GM12872 (cell line): ENCODE measurements at regions not wholly inside any gene's neighbourhood (a gene's known extent, or its start where the extent isn't known, plus 50 kb on each side); places are given as distances from the start of the nearest gene placed in this dataset.

Experiments
- CTCF ChIP-seq: IDR thresholded peaks from 3 replicates; pipeline ENCODE4 v1.5.1; 2011; ENCODE audit warnings: low read depth, mild to moderate bottlenecking, low read length, moderate library complexity; ENCODE audit not compliant: insufficient read depth

- TF ChIP-seq CTCF, result no peak
Observed at GRCh38 chr2:215764441-215765048, 248.8 kb downstream of the MREG start.

GRCh38 chr2:215760557-215760956 is 252.8 kb downstream of the MREG start:
- TF ChIP-seq CTCF, result no peak

- TF ChIP-seq CTCF, result no peak
Observed at GRCh38 chr2:215760091-215760490, 253.3 kb downstream of the MREG start.

GRCh38 chr2:215758691-215759090 is 254.7 kb downstream of the MREG start:
- TF ChIP-seq CTCF, result no peak

- TF ChIP-seq CTCF, result no peak
Observed at GRCh38 chr2:215756346-215756730, 257.0 kb downstream of the MREG start.

- TF ChIP-seq CTCF, result no peak
Observed at GRCh38 chr2:215755641-215756345, 257.6 kb downstream of the MREG start.

GRCh38 chr2:215754546-215754945 is 258.8 kb downstream of the MREG start:
- no peak for TF ChIP-seq CTCF

GRCh38 chr2:215753808-215754207 is 259.5 kb downstream of the MREG start:
- no peak for TF ChIP-seq CTCF
